ENCODE measurements at regions not wholly inside any gene's neighbourhood (a gene's known extent, or its start where the extent isn't known, plus 50 kb on each side); places are given as distances from the start of the nearest gene placed in this dataset.

GRCh38 chr2:109069331-109070194, 59.4 kb upstream of the SH3RF3 start (continued):
- TF ChIP-seq CTCF (CRISPR knock-in tag; IDR thresholded peaks at IDR 0.05) = peak; percentile 9; the same call in 1 of the 2 replicates
- peak; percentile 77 for TF ChIP-seq PAXIP1 (CRISPR knock-in tag; conservative IDR thresholded peaks at IDR 0.05)
- no peak for TF ChIP-seq ATRX (CRISPR knock-in tag; IDR thresholded peaks at IDR 0.05; ENCODE audit: borderline replicate concordance)
- TF ChIP-seq ZNF512B (CRISPR knock-in tag; IDR thresholded peaks at IDR 0.05; ENCODE audit: borderline replicate concordance) = peak; percentile 18; the same call in 1 of the 2 replicates
- peak; percentile 71 for TF ChIP-seq MAX (IDR thresholded peaks at IDR 0.05)
- TF ChIP-seq ISL2 (CRISPR knock-in tag; IDR thresholded peaks at IDR 0.05) = peak; percentile 58; the same call in 1 of the 2 replicates
- peak; percentile 54 for TF ChIP-seq ZNF331 (CRISPR knock-in tag; IDR thresholded peaks at IDR 0.05)
- TF ChIP-seq FOXO1 (CRISPR knock-in tag; IDR thresholded peaks at IDR 0.05) = 0 out of 2 replicates have a peak, but pooled peaks have one; percentile 24
- peak; percentile 82 for TF ChIP-seq SALL1 (CRISPR knock-in tag; IDR thresholded peaks at IDR 0.05)
- TF ChIP-seq POGZ (CRISPR knock-in tag; IDR thresholded peaks at IDR 0.05) = no peak
- TF ChIP-seq CSRNP2 (CRISPR knock-in tag; conservative IDR thresholded peaks at IDR 0.05; ENCODE audit: low read depth) = no peak
- 0 out of 2 replicates have a peak, but pooled peaks have one; percentile 43 for TF ChIP-seq TGIF2 (CRISPR knock-in tag; IDR thresholded peaks at IDR 0.05)
- peak; percentile 90 for TF ChIP-seq ZBTB34 (CRISPR knock-in tag; IDR thresholded peaks at IDR 0.05)
- 0 out of 2 replicates have a peak, but pooled peaks have one; percentile 16 for TF ChIP-seq ZNF747 (CRISPR knock-in tag; IDR thresholded peaks at IDR 0.05; ENCODE audit: borderline replicate concordance)
- peak; percentile 81 for TF ChIP-seq TCF7 (IDR thresholded peaks at IDR 0.05; ENCODE audit: low read depth)
- TF ChIP-seq PITX1 (CRISPR knock-in tag; IDR thresholded peaks at IDR 0.05) = peak; percentile 91
- TF ChIP-seq SOX6 (IDR thresholded peaks at IDR 0.05) = no peak
- TF ChIP-seq SOX6 (CRISPR knock-in tag; IDR thresholded peaks at IDR 0.05) = peak; percentile 73
